Karpas-422 (cell line): ENCODE measurements at regions not wholly inside any gene's neighbourhood (a gene's known extent, or its start where the extent isn't known, plus 50 kb on each side); places are given as distances from the start of the nearest gene placed in this dataset.

Source experiments
- DNase-seq: peaks from one replicate; pipeline ENCODE4 v3.0.0-alpha.2; 2015
- H2AFZ ChIP-seq: fragments of 200-600 bp; sonication (generic); 2 replicates; pipeline ENCODE4 v1.6.1; 2014; ENCODE audit warnings: antibody characterized with exemption, low read length, mixed read lengths
- H3K27ac ChIP-seq: fragments of 200-600 bp; sonication (generic); 2 replicates; pipeline ENCODE4 v1.5.1; 2014; ENCODE audit warnings: mild to moderate bottlenecking, low read length, moderate library complexity
- H3K27me3 ChIP-seq: fragments of 200-600 bp; sonication (generic); 2 replicates; pipeline ENCODE4 v1.6.1; 2014; ENCODE audit warnings: low read length, mixed read lengths
- H3K36me3 ChIP-seq: fragments of 200-600 bp; sonication (generic); 2 replicates; pipeline ENCODE4 v1.6.1; 2014; ENCODE audit warnings: low read length, mixed read lengths; ENCODE audit not compliant: insufficient read depth
- H3K4me1 ChIP-seq: fragments of 200-600 bp; sonication (generic); 2 replicates; pipeline ENCODE4 v1.6.1; 2014; ENCODE audit warnings: mild to moderate bottlenecking, low read length, mixed read lengths
- H3K4me2 ChIP-seq: fragments of 200-600 bp; sonication (generic); 2 replicates; pipeline ENCODE4 v1.6.1; 2014; ENCODE audit warnings: low read length, low read depth, mild to moderate bottlenecking; ENCODE audit not compliant: poor library complexity, severe bottlenecking
- H3K4me3 ChIP-seq: fragments of 200-600 bp; sonication (generic); 2 replicates; pipeline ENCODE4 v1.5.1; 2014; ENCODE audit warnings: mild to moderate bottlenecking, antibody characterized with exemption, low read length, mixed read lengths
- H3K79me2 ChIP-seq: fragments of 200-600 bp; sonication (generic); 2 replicates; pipeline ENCODE4 v1.6.1; 2014; ENCODE audit warnings: mild to moderate bottlenecking, low read length, mixed read lengths
- H3K9ac ChIP-seq: fragments of 200-600 bp; sonication (generic); 2 replicates; pipeline ENCODE4 v1.6.0; 2014; ENCODE audit warnings: low read length
- H3K9me2 ChIP-seq: fragments of 200-600 bp; sonication (generic), shearing (Covaris generic); replicated peaks from 2 replicates; pipeline ENCODE4 v1.6.0; 2014; ENCODE audit warnings: mild to moderate bottlenecking, low read length, moderate library complexity; ENCODE audit not compliant: insufficient read depth
- H3K9me3 ChIP-seq: fragments of 300-700, 200-600 bp; sonication (generic); 2 replicates; pipeline ENCODE4 v1.6.1; 2014; ENCODE audit warnings: low read length, mixed read lengths
- H4K20me1 ChIP-seq: fragments of 200-600 bp; sonication (generic); 2 replicates; pipeline ENCODE4 v1.6.1; 2014; ENCODE audit warnings: mild to moderate bottlenecking, antibody characterized with exemption, low read length, low read depth; ENCODE audit not compliant: insufficient read depth

DNA sequence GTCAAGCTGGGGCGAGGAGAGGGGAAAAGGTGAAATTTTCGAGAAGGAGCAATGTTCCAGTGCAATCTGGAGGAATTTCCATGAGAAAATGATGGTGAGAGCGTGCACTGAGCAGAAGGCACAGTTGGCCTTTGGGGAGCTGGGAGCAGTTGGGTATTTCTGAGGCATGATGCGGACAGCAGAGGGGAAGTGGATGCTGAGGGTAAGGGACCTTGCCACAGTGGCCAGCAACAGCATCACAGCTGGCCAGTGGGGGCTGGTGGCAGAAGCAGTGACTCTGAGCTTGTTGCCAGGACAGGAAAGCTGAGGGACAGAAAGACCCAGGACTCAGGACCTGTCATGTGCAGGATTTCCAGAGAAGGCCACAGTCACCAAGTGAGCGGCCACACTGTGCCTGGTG lies 98.9 kb downstream of the LSM3 start:
- DNase-seq = no peak
- no peak overlapping the region for H3K4me3 ChIP-seq
- H3K36me3 ChIP-seq = no peaks in the 10 kb centered on the region
- no peak overlapping the region for H3K4me2 ChIP-seq
- peaks cover 12% of the 10 kb centered on the region for H3K4me1 ChIP-seq
- H3K27ac ChIP-seq = no peak overlapping the region
- H3K9me2 ChIP-seq = no peaks in the 10 kb centered on the region
- H3K79me2 ChIP-seq = no peaks in the 10 kb centered on the region
- no peak overlapping the region for H2AFZ ChIP-seq
- no peaks in the 10 kb centered on the region for H4K20me1 ChIP-seq
- no peaks in the 10 kb centered on the region for H3K9me3 ChIP-seq
- no peaks in the 10 kb centered on the region for H3K27me3 ChIP-seq
- no peak overlapping the region for H3K9ac ChIP-seq

DNA sequence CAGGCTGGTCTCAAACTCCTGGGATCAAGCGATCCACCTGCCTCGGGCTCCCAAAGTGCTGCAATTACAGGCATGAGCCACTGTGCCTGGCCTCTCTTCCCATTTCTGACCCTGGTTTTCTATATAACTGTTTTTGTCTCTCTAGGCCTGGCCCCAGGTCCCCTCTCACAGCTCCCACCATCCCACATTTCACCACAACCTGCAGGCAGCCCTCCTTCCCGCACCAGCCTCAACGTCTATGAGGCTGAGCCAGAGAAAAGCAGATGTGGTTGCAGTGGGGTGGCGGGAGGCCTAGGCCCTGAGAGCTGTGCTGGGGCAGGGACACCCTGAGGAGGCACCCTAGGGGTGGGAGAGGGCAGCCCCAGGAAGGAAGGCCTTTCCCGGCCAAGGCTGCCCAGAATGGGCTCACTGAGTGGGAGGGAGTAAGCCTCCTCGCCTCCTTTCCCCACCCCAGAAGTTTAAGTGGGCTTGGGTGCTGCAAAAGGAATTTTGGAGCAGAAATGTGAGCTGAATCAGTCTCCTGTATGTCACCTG lies 99.7 kb downstream of the LSM3 start:
- Histone ChIP-seq H3K36me3 (no peaks in the 10 kb centered on the region), H3K79me2 (no peaks in the 10 kb centered on the region), H3K9me3 (no peaks in the 10 kb centered on the region), H2AFZ (no peak overlapping the region), H4K20me1 (no peaks in the 10 kb centered on the region), H3K4me2 (no peak overlapping the region), H3K9ac (no peak overlapping the region), H3K27me3 (no peaks in the 10 kb centered on the region), H3K4me3 (no peak overlapping the region), H3K9me2 (no peaks in the 10 kb centered on the region), H3K4me1 (peaks cover 12% of the 10 kb centered on the region), H3K27ac (no peak overlapping the region)
- DNase-seq = no peak

DNA sequence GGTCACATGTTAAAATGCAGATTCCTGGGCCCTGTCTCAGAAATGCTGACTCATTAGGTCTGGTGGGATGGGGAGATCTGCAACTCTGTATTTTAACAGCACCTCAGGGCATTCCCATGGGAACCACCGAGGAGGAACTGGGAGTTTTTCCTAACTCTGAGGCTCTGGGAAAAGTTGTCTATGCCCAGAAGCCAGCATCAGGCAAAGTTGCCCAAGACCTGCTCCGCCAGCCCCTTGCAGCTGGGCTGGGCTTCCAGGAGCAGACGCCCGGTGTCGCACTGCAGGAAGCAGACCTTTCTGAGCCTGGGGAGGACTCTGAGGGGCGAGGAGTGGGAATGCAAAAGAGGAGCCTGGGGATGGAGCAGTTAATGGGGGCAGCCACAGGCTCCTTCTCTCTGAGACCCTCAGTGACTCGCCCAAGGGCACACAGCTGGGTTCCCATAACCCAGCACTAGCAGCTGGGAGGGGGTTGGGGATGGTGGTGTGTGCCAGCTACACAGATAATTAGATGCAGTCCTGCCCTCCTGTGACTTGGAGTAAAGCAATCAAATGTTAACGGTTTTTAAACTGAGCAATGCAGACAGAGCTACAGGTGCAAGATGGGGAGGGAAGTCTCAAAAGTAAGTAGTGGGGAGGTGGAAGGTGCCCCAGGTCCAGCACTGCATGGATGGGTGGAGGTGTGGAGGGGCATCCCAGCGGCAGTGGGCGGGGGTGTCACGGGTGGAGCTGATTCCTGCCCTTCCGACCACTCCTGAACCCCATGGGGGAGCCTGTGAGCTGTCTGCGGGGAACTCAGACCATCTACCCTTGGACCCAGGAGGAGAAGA lies 100.4 kb downstream of the LSM3 start:
- no peak for DNase-seq
- Histone ChIP-seq H3K9ac (no peak overlapping the region), H2AFZ (no peak overlapping the region), H3K9me2 (no peaks in the 10 kb centered on the region), H3K9me3 (no peaks in the 10 kb centered on the region), H3K36me3 (no peaks in the 10 kb centered on the region), H3K79me2 (no peaks in the 10 kb centered on the region), H3K4me3 (no peak overlapping the region), H3K27ac (no peak overlapping the region), H3K4me1 (peaks cover 7% of the 10 kb centered on the region), H4K20me1 (no peaks in the 10 kb centered on the region), H3K4me2 (no peak overlapping the region), H3K27me3 (no peaks in the 10 kb centered on the region)

GRCh38 chr3:14279626-14280061 lies 101.0 kb downstream of the LSM3 start:
- H4K20me1 ChIP-seq = no peaks in the 10 kb centered on the region
- no peaks in the 10 kb centered on the region for H3K27me3 ChIP-seq
- H3K27ac ChIP-seq = no peak overlapping the region
- H3K79me2 ChIP-seq = no peaks in the 10 kb centered on the region
- H3K4me1 ChIP-seq = peaks cover under 1% of the 10 kb centered on the region; the same call in 1 of the 2 replicates
- no peak overlapping the region for H3K9ac ChIP-seq
- DNase-seq = no peak
- no peaks in the 10 kb centered on the region for H3K9me3 ChIP-seq
- H3K4me3 ChIP-seq = no peak overlapping the region
- no peak overlapping the region for H2AFZ ChIP-seq
- H3K9me2 ChIP-seq = no peaks in the 10 kb centered on the region
- no peak overlapping the region for H3K4me2 ChIP-seq
- no peaks in the 10 kb centered on the region for H3K36me3 ChIP-seq

DNA sequence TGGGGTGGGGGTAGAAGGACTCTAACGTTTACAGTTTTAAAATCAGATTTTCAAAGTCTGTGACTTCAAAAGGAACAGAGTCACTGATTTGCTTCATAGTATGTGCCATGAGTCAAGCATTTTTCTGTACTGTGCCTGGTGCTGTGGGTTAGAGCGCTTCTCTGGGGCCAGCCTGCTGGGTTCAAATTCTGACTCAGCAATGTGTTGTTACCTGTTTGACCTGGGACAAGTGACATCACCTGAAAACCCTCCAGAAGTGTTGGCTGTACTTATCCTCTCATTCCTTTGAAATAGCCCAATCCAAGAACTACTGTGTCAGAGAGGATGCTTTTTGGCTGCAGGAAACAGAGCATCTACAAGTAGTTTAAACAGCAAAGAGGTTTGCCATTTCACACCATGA lies 101.7 kb downstream of the LSM3 start:
- H3K4me1 ChIP-seq = no peaks in the 10 kb centered on the region
- no peak for DNase-seq
- H3K79me2 ChIP-seq = no peaks in the 10 kb centered on the region
- H3K36me3 ChIP-seq = no peaks in the 10 kb centered on the region
- no peaks in the 10 kb centered on the region for H4K20me1 ChIP-seq
- H3K4me3 ChIP-seq = no peak overlapping the region
- no peak overlapping the region for H3K4me2 ChIP-seq
- H2AFZ ChIP-seq = no peak overlapping the region
- H3K27ac ChIP-seq = no peak overlapping the region
- H3K9me3 ChIP-seq = no peaks in the 10 kb centered on the region
- no peak overlapping the region for H3K9ac ChIP-seq
- no peaks in the 10 kb centered on the region for H3K27me3 ChIP-seq
- no peaks in the 10 kb centered on the region for H3K9me2 ChIP-seq

GRCh38 chr3:14281053-14281452 lies 102.4 kb downstream of the LSM3 start:
- Histone ChIP-seq H3K27me3 (no peaks in the 10 kb centered on the region), H3K79me2 (no peaks in the 10 kb centered on the region)
- DNase-seq = no peak

GRCh38 chr3:14282001-14282705 lies 103.5 kb downstream of the LSM3 start:
- no peaks in the 10 kb centered on the region for H3K27me3 ChIP-seq
- no peak overlapping the region for H3K4me2 ChIP-seq
- H3K79me2 ChIP-seq = no peaks in the 10 kb centered on the region
- no peak overlapping the region for H3K4me3 ChIP-seq
- no peaks in the 10 kb centered on the region for H3K9me3 ChIP-seq
- H3K9ac ChIP-seq = no peak overlapping the region
- H3K36me3 ChIP-seq = no peaks in the 10 kb centered on the region
- H3K4me1 ChIP-seq = no peaks in the 10 kb centered on the region
- H3K9me2 ChIP-seq = no peaks in the 10 kb centered on the region
- no peak overlapping the region for H2AFZ ChIP-seq
- no peak overlapping the region for H3K27ac ChIP-seq
- no peak for DNase-seq
- no peaks in the 10 kb centered on the region for H4K20me1 ChIP-seq

More at GRCh38 chr3:14281053-14281452, 102.4 kb downstream of the LSM3 start:
- Histone ChIP-seq H2AFZ (no peak overlapping the region), H3K4me3 (no peak overlapping the region), H3K9me3 (no peaks in the 10 kb centered on the region), H3K27ac (no peak overlapping the region), H3K9me2 (no peaks in the 10 kb centered on the region), H3K9ac (no peak overlapping the region), H3K36me3 (no peaks in the 10 kb centered on the region), H3K4me2 (no peak overlapping the region), H3K4me1 (no peaks in the 10 kb centered on the region), H4K20me1 (no peaks in the 10 kb centered on the region)

- no peaks in the 10 kb centered on the region for H3K9me2 ChIP-seq
- H3K9me3 ChIP-seq = no peaks in the 10 kb centered on the region
- H3K27ac ChIP-seq = no peak overlapping the region
- H3K4me2 ChIP-seq = no peak overlapping the region
- no peak for DNase-seq
- H3K27me3 ChIP-seq = no peaks in the 10 kb centered on the region
- no peak overlapping the region for H3K4me3 ChIP-seq
- no peaks in the 10 kb centered on the region for H3K4me1 ChIP-seq
- H3K9ac ChIP-seq = no peak overlapping the region
- H3K36me3 ChIP-seq = no peaks in the 10 kb centered on the region
- H4K20me1 ChIP-seq = no peaks in the 10 kb centered on the region
- H2AFZ ChIP-seq = no peak overlapping the region
- H3K79me2 ChIP-seq = no peaks in the 10 kb centered on the region
These were observed 104.1 kb downstream of the LSM3 start for GRCh38 chr3:14282706-14283075.
